GM19351 (cell line): ENCODE measurements at regions not wholly inside any gene's neighbourhood (a gene's known extent, or its start where the extent isn't known, plus 50 kb on each side); places are given as distances from the start of the nearest gene placed in this dataset.

Experiments
- ATAC-seq: cut with Tn5 transposase; IDR thresholded peaks from one replicate; pipeline ENCODE4 v1.9.1; 2021; ENCODE audit warnings: mild to moderate bottlenecking, moderate library complexity; ENCODE audit not compliant: unreplicated experiment

DNA sequence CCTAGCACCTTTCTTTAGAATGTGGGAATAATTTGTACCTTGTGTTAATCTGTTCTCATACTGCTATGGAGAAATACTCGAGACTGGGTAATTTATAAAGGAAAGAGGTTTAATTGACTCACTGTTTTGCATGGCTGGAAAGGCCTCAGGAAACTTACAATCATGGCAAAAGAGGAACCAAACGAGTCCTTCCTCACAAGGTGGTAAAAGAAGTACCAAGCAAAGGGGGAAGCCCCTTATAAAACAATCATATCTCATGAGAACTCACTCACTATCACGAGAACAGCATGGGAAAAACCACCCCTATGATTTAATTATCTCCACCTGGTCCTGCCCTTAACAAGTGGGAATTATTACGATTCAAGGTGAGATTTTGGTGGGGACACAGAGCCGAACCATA, 127.1 kb upstream of the ANO3 start:
- no peak for ATAC-seq

DNA sequence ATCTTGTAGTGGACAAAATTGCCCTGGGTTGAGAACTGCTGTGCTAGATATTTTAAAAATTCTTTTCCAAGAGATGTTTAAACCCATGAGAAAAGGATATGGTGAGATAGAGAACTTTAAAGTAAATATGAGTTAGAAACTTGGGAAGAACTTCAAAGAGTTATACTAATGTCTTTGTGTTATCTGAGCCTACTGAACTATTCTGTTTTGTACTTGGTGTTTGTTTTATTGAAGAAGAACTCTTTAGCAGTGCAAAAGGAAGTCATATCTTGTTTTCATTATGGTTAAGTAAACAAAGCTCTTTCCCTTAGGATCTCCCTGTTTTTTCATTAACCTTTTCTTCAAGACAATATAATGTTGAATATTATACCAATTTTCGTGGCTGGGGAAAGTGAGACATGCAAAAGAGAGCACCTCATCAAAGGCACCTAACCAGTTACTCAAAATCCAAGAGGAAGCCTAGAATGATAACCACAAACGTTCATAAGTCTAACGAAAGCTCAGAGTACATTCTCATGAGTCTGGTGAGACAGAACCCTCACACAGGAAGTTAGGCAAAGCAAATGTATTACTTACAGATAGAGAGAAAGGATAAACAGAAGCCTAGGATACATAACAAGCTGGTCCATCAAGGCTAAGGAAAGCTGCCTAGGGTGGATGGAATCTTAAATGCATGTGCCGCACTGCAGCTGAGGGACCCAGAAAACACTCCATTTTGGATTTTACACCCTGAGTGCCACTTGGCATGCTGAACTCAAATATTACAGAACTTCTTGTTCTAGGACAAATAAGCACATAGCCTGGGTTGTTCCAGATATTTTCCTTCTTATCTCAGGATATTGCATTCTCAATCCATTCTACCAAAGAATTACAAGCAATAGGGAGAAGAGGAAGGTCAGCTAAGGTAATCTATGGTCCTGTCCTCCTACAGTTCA, 112.5 kb upstream of the ANO3 start:
- ATAC-seq, result no peak

DNA sequence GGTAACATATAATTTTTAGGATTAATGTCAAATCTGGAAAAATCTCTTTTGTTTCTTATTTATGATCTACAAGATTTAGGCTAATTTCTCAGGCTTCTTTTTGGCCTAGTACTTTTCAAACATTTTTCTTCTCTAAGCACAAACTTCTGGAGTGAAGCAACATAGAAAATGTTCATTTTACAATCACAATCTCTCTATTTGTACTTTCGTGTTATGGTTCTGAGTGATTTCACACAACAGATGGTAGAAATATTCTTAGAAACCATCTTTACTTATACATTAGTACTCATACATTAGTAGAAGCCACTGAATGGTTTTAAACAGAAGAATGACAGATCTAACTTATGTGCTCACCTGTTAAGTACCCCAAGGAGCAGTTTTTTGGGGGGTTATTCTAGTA, 106.3 kb upstream of the ANO3 start:
- ATAC-seq, result no peak

DNA sequence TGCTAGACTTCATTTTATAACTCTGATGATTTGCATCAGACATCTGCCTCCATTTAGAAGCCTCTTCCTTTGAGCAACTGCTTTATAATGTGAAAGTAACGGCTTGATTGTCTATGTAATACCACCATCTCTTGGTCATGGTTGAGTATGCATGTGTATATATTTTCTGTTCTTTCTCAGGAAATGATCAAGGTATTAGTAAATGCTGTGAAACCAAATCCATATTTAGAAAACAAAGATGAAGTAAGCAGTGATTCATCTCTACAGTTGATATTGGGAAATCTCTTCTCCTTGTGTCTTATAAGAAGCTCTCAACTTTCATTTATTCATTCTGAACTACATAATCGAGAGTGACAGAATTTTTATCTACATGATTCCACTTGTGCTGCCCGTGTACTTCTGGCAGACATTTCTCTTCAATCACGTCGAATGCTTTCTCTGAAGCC, 104.6 kb upstream of the ANO3 start:
- ATAC-seq, result peak; percentile 94

DNA sequence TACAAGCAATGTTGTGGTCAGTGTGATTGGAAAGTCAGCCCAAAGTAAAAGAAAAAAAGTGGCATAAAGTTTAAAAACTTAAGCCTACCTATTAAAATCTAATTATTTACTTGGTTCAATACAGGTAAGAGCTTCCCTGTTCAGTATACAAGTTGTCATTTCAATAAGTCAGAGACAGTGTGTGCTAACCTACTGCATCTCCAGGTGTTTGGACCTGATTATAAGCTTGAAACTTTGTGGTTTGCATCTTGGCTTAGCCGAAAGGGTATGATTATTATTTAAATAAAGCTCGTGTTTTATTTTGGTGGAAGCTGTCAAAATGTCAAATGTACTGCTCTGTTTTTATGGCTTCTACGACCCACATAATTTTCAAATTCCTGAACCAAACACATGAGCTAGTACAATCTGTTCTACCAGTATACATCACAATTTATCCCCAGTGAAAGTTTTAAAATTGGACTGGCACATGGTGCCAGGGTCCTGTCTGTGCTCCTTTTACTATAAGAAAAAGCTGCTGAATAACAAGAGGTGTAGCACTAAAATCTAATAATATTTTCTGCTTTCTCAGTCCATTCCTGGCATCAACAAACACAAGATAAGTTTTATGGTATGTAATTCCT, 103.9 kb upstream of the ANO3 start:
- ATAC-seq, result no peak

DNA sequence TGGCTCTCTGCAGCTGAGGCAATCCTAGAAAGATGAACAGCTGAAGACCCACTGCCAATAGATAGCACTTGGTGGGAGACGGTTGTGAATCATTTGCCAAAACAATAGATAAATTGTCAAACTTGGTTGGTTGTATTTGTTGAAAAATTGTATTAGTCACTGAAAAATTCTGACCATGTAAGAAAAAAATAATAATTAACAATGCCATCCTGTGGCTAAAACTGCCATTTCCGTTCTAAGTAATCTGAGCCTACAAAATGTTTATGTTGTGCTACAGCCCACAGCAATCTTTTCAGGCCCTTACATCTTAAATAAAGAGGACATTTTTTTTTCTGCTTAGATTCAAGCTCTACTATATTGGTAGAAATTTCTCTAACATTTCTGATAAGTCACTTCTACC, 103.2 kb upstream of the ANO3 start:
- no peak for ATAC-seq

DNA sequence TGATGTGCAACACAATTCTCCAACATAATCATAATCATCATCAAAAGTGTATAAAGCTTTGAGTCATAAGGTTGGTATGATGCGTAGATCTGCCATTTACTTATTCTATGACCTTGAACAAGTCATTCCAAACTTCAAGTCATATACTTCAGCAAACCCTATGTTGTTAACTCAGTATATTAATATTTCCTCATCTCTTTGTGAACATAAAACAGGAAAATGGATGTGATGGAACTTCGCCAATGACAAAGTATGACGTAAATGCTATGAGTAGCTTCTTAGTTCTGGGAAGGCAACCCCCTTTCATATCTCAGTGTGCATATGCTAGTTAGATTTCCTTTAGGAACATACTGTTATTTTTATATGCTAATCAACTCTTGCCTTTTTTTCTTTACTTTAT, 102.7 kb upstream of the ANO3 start:
- no peak for ATAC-seq

DNA sequence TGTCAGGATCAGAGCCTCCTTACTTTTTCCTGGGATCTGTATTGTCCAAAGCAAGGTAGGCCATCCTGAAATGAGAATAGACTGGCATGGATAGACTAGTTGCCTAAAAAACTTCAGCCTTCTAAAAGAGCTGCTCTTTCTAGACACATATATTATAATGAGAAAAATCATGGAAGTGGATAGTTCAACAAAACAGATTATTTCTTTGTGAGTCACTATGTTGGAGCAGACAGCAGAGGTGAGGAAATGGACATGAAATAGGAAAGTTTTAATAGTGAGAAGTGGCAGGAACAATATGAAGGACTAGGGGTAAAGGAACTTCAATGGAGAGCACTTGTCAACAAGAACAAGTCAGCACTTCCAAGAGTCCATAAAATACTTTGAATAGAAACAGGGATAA, 101.9 kb upstream of the ANO3 start:
- no peak for ATAC-seq

DNA sequence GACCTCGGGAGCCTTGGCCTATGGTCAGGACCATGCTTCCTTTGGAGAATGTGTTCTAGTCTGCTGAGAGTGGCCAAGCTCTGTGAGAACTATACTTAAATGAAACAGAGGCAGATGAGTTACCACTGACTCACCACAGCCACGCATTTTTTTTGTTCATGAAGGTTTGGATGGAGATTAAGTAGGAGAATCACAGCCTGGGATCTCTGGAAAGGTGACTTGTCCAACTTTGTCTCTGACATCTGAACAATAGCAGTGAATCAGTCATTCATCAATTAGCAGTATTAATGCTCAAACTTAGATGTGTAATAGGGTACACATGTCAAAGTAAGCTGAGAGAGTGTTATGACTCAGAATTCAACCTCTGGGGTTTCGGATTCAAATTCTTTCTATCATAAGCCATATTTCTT, 100.7 kb upstream of the ANO3 start:
- ATAC-seq, result no peak

DNA sequence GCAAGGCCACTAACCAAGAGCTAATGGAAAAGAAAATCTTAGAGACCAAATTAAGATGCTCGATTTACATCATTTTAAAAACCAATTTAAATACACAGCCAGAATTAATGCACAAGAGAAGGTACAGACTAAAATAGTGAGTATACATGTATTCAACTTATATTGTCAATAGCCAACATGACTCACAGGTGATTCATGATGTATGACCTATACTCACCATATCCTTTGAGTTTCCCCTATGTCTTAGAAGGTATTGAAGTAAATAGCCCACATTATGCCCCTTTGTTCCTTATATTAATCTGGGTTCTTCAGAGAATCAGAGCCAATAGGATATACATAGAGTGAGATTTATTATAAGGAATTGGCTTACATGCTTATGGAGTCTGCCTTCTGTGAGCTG, 97.5 kb upstream of the ANO3 start:
- no peak for ATAC-seq

DNA sequence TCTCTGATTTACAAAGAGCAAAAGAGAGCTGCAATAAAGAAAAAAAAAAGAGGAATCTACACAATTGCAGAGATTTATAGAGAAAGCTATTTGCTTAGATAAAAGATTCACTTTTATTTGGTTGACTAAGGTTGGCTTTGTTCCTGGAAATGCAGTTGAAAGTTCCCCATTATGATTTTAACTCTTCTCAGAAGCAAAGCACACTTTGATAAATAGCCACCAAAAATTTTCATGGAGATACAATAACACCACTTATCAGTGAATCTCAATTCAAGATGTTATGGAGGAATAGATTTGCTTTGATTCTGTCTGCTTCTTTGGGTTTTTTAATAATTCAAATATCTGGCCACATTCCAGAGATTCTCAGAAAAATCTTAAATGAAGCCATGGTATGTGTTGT, 88.5 kb upstream of the ANO3 start:
- ATAC-seq, result no peak

DNA sequence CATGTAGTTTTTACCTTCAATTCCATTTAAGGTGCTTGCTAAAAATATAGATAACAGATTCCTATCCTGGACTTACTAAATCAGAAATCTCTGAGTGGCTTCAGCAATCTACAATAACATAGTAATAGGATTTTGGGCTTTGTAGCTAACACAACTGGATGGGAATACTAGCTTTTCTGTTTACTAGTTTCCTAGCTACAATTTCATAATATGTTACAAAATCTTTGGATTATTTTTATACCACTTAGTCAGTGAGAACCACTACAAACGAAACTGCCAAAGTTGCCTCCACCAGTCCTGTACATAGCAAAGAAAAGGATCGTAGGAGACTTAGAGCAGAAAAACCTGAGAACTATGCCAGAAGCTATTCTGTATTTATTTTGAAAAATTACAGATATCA, 87.7 kb upstream of the ANO3 start:
- no peak for ATAC-seq

DNA sequence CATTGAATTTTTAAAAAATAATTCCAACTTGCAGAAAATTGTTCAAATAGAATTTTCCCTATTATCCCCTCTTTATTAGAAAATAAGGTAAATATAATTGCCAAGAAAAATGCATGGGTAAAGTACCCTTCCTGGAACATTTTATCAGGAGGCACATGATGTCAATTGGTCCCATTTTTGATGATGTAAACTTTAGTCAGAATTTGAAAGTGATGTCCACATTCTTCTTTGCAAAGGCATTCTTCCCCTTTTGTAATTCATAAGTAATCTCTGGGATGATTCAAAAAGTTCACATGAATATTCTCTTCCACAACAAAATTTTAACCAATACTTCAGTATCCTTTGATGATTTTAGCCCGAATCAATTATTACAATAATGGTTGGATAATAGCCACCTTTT, 86.9 kb upstream of the ANO3 start:
- ATAC-seq, result no peak

DNA sequence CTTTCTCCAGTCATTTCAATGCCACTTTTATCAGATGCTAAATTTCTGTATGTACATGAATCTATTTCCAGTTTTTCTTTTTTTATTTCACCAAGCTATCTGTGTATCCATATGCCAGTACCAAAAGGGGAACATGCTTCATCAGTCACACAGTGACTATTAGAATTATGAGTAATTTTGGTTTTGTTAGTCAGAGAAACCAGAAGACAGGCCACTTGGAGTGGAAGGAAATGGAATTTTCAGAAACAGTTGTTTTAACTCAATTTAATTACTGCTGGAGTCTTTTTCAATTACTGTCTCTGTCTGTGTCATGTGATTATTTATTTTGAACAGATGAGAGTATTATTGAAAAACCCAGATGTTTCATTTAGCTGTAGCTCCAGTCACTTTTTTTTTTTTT, 84.6 kb upstream of the ANO3 start:
- ATAC-seq, result no peak

DNA sequence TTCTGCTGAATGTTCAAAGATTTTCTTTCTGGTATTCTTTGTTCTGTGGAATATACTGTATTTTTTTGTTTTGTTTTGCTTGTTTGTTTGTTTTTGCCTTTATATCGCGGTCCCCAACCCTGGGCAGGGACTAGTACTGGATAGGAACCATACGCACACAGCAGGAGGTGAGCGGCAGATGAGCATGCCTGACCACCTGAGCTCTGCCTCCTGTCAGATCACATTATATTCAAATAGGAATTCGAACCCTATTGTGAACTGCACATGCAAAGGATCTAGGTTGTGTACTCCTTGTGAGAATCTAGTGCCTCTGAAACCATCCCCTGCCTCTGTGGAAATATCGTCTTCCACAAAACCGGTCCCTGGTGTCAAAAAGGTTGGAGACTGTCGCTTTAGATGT, 83.3 kb upstream of the ANO3 start:
- ATAC-seq, result no peak

DNA sequence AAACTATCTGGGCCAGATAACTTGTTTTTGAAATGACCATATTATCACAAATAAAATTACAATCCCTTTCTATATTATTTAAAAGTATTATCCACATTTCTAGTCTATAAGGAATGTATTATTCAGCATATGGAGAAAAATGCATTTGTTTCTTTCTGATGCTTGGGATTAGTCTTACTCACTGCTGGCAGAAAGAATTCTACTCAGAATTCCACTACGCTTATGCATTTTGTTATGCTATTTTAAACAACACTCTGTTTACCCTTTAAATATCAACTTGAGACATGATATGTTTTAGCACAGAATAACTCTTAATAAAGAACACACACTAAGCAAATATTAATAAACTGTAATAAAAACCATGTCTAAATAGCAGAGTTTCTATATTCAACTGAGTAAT, 77.6 kb upstream of the ANO3 start:
- ATAC-seq, result no peak

DNA sequence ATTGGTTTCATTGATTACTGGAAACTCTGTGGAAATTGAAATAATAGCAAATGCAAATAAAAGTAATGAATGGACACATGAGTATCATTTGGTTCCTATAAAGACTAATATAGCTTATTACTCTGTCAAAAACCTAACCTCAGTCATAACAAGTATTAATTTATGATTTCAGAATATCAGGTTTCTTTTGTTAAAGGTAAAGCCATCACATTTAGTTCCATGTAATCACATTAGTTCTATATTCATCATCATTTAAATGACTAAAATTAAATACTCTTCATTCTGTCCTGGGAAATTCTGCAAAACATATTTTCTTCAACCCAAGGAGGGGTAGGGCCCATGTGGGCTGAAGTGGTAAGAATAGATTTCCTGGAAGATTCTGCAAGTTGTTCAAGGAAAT, 68.2 kb upstream of the ANO3 start:
- ATAC-seq, result no peak

DNA sequence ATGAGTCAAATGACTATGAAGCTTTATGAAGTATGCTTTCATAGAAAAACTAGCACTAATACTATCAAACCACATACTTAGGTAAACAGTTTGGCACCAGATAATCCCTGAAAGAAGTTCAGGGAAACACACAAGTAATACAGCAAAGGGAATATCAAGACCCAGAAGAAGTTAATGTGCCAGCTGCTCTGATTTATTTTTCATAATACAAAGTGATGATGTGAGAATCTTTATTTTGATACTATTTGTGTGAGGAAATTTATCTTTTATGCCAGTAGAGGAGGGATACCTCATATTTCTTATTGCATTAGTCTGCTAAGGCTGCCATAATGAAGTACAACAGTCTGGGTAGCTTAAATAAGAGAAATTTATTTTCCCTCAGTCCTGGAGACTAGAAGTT, 67.7 kb upstream of the ANO3 start:
- no peak for ATAC-seq

DNA sequence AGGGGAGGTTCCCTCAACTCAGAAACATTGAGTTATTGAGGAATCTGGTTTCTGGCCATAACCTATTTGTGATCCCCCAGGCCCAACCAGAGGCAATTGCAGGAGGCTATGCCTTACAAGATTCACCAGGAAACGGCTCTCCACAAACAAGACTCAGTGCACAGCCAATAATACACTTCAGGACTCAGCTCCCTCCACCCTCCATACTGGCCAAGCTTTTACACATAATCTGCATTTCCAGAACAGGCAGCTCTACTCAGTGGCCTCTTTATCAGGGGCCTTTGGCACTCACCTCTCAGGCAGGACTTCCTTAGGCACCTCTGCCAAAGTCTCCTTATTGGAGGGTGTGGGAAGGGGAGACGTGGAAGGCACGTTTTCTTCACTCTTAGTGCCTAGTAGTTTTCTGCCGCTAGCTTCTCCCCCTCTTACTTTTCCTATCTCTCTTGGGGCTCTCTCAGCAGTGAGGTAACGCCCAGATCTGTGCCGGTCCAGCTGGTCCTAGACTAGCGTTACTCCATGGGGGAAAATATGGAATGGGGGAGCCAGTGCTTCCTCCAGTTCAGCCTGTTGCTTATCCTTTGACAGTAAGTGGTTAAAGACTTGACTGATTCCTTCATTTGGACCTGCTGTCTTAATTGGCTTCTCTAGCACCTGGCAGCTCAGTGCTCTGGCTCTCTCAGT, 62.8 kb upstream of the ANO3 start:
- no peak for ATAC-seq

DNA sequence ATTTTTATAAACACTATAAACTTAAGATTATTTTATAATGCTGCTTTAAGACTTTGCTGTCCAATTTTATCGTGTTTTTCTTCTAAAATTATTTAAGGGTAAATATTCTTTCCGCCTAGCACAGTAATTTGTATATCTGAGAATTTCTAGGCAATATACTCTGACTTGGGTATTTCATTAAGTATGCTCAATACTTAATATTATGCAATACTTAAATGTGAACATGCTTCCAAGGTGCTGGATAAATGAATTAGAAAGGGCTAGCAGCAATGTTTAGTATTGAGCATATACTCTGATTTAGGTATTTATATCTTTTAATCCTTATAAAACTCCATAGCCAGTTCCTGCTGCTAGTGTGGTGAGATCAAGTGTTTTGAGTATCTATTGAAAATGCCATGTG, 60.3 kb upstream of the ANO3 start:
- no peak for ATAC-seq

DNA sequence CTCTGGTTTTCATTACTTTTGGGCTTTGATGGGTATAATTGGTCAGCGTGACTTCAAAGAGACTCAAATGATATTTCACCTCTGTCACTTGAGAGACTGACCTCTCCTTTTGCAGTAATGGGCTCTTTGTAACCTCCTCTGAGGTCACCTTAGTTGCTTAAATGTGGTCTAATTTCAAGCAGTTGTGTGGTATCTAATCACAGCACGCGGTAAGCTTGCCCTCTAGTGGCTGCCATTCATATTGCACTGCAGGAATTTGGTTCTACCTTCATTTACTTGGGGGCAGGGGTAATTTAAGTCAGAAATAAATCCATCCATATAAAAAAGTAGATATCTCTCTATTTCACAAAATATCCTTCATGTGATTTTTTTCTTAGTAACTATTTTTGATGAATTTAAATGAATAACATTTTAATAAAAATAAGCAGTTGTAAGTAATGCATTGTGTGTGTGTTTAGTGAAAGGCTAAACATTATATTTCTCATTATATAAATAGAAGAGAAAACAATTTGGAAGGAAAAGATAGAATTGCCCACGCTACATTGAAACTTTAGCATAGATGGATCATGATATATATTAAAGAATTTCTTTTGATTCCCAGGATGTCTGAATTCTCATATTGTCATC, 55.0 kb upstream of the ANO3 start:
- ATAC-seq, result peak; percentile 93

DNA sequence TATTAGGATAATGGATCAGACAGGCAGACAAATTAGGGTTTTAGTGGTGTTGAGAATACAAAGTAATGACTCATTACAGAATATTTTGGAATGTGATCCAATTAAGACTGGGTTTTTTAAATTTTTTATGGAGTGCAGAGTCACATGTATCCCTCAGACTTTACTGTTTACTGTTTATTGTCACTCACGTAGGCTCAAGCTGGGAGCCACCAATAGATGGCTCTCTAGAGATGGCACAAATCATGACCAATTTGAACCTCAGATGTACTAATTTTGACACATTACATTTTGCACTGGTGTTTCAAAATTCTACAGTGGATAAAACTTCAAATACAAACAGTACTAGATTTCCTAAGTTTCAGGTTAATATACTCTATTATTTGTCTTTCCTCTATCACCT, 53.6 kb upstream of the ANO3 start:
- no peak for ATAC-seq
